ENCODE measurements at regions not wholly inside any gene's neighbourhood (a gene's known extent, or its start where the extent isn't known, plus 50 kb on each side); places are given as distances from the start of the nearest gene placed in this dataset.

DNA sequence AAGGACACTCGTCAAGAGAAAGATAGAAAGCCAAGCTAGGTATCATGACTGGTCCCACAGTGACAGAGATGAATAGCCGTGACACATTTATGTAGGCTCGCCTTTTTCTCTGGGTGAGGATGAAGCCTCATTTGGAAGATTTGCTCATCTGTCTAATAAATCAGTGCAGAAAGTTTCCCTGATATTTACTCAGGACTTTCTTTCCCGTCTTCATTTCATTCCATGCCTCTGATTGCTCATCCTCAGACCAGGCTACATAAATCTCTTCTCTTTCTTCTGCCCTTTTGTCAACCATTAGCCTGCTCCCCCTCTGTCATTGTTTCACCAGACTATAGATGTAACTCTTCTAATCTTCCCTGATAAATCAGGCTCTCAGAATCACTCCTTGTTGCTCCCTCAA is 361.8 kb upstream of the MEIS1 start:
- TF ChIP-seq CTCF (conservative IDR thresholded peaks at IDR 0.05; ENCODE audit: low read depth, low read length): no peak
- TF ChIP-seq RCOR1 (IDR thresholded peaks at IDR 0.05; ENCODE audit: insufficient replicate concordance, low read length): no peak

Measured in IMR-90 (cell line).